GM23338 (cell line): ENCODE measurements at regions not wholly inside any gene's neighbourhood (a gene's known extent, or its start where the extent isn't known, plus 50 kb on each side); places are given as distances from the start of the nearest gene placed in this dataset.

Experiments
- CREB1 ChIP-seq: fragments of 250-450 bp; sonication (Bioruptor Pico); IDR thresholded peaks from 2 replicates; pipeline ENCODE4 v1.5.0; 2020; ENCODE audit warnings: low read depth, mild to moderate bottlenecking, moderate library complexity
- CTCF ChIP-seq, 2 experiments: fragments of 200-600 bp in 1 of 2; sonication (generic) in 1 of 2; conservative IDR thresholded peaks; 2 replicates each; pipeline versions ENCODE4 v1.5.1 to v1.6.1; 2016 to 2017; ENCODE audit warnings: antibody characterized with exemption in 2 of 2, low read depth in 2 of 2, mild to moderate bottlenecking in 2 of 2, moderate library complexity in 1 of 2
- ETS1 ChIP-seq: IDR thresholded peaks from 2 replicates; pipeline ENCODE4 v1.6.1; 2016; ENCODE audit warnings: antibody characterized with exemption
- EZH2 ChIP-seq: fragments of 200-600 bp; sonication (generic); IDR thresholded peaks from one replicate; pipeline ENCODE4 v1.8.0; 2017; ENCODE audit warnings: antibody characterized with exemption, mild to moderate bottlenecking, low read depth; ENCODE audit not compliant: unreplicated experiment
- EZH2phosphoT487 ChIP-seq: fragments of 200-600 bp; sonication (generic); IDR thresholded peaks from one replicate; pipeline ENCODE4 v1.8.1; 2018; ENCODE audit warnings: antibody characterized with exemption; ENCODE audit not compliant: unreplicated experiment
- JUNB ChIP-seq: IDR thresholded peaks from one replicate; pipeline ENCODE4 v1.6.1; 2016; ENCODE audit warnings: antibody characterized with exemption; ENCODE audit not compliant: unreplicated experiment
- NANOG ChIP-seq: IDR thresholded peaks from 2 replicates; pipeline ENCODE4 v1.6.1; 2016; ENCODE audit warnings: antibody characterized with exemption, borderline replicate concordance
- POLR2AphosphoS5 ChIP-seq: IDR thresholded peaks from 2 replicates; pipeline ENCODE4 v1.6.1; 2016; ENCODE audit warnings: antibody characterized with exemption, low read depth
- REST ChIP-seq: IDR thresholded peaks from one replicate; pipeline ENCODE4 v1.6.1; 2018; ENCODE audit warnings: antibody characterized with exemption; ENCODE audit not compliant: unreplicated experiment
- STAT1 ChIP-seq: IDR thresholded peaks from one replicate; pipeline ENCODE4 v1.6.1; 2016; ENCODE audit warnings: antibody characterized with exemption; ENCODE audit not compliant: unreplicated experiment
- ZNF114 ChIP-seq: fragments of 250-450 bp; sonication (Bioruptor Pico); IDR thresholded peaks from 2 replicates; pipeline ENCODE4 v1.5.0; 2020; ENCODE audit warnings: mild to moderate bottlenecking, moderate library complexity
- ZNF331 ChIP-seq: fragments of 250-450 bp; sonication (Bioruptor Pico); IDR thresholded peaks from 2 replicates; pipeline ENCODE4 v1.5.0; 2020; ENCODE audit warnings: low read depth, mild to moderate bottlenecking, moderate library complexity
- ZNF462 ChIP-seq: fragments of 250-450 bp; sonication (Bioruptor Pico); IDR thresholded peaks from 2 replicates; pipeline ENCODE4 v1.5.0; 2020; ENCODE audit warnings: mild to moderate bottlenecking, moderate library complexity

GRCh38 chr5:126186210-126186609 is 237.0 kb upstream of the GRAMD2B start:
- TF ChIP-seq CTCF (conservative IDR thresholded peaks at IDR 0.05; ENCODE audit: low read depth in 2 of 2) (no peak), ETS1 (no peak), EZH2 (no peak), REST (no peak), STAT1 (no peak), JUNB (no peak), EZH2phosphoT487 (no peak), POLR2AphosphoS5 (no peak), NANOG (no peak), ZNF331 (CRISPR knock-in tag) (no peak), ZNF114 (CRISPR knock-in tag) (no peak), CREB1 (no peak), ZNF462 (CRISPR knock-in tag) (no peak)
